SK-N-SH (cell line): ENCODE measurements at regions not wholly inside any gene's neighbourhood (a gene's known extent, or its start where the extent isn't known, plus 50 kb on each side); places are given as distances from the start of the nearest gene placed in this dataset.

Source experiments
- FOXM1 ChIP-seq: IDR thresholded peaks from 2 replicates; pipeline ENCODE4 v1.4.0; 2012; ENCODE audit warnings: low read depth, mild to moderate bottlenecking
- GABPA ChIP-seq: IDR thresholded peaks from 2 replicates; pipeline ENCODE4 v1.4.0; 2012; ENCODE audit warnings: low read depth, mild to moderate bottlenecking
- NFIC ChIP-seq: IDR thresholded peaks from 2 replicates; pipeline ENCODE4 v1.4.0; 2012; ENCODE audit warnings: borderline replicate concordance
- POLR2AphosphoS5 ChIP-seq: IDR thresholded peaks from 2 replicates; pipeline ENCODE4 v1.6.1; 2012; ENCODE audit warnings: low read depth, low read length
- RFX5 ChIP-seq: IDR thresholded peaks from 2 replicates; pipeline ENCODE4 v1.6.1; 2012; ENCODE audit warnings: mild to moderate bottlenecking, improper control_type of control experiment, low read length
- YY1 ChIP-seq: IDR thresholded peaks from 2 replicates; pipeline ENCODE4 v1.4.0; 2012; ENCODE audit warnings: low read depth, mild to moderate bottlenecking
- TF ChIP-seq, protein P1 (sequence below): IDR thresholded peaks from 2 replicates; pipeline ENCODE4 v1.6.1; 2012; ENCODE audit warnings: mild to moderate bottlenecking, low read depth, low read length, moderate library complexity
- TF ChIP-seq, protein P2 (sequence below): IDR thresholded peaks from 2 replicates; pipeline ENCODE4 v1.4.0; 2012; ENCODE audit warnings: low read depth, borderline replicate concordance
- TF ChIP-seq, protein P3 (sequence below): IDR thresholded peaks from 2 replicates; pipeline ENCODE4; 2012
- TF ChIP-seq, protein P4 (sequence below): fragments of 200-600 bp; sonication (generic); IDR thresholded peaks from 2 replicates; pipeline ENCODE4 v1.6.1; 2017; ENCODE audit warnings: antibody characterized with exemption, mild to moderate bottlenecking, moderate library complexity

DNA sequence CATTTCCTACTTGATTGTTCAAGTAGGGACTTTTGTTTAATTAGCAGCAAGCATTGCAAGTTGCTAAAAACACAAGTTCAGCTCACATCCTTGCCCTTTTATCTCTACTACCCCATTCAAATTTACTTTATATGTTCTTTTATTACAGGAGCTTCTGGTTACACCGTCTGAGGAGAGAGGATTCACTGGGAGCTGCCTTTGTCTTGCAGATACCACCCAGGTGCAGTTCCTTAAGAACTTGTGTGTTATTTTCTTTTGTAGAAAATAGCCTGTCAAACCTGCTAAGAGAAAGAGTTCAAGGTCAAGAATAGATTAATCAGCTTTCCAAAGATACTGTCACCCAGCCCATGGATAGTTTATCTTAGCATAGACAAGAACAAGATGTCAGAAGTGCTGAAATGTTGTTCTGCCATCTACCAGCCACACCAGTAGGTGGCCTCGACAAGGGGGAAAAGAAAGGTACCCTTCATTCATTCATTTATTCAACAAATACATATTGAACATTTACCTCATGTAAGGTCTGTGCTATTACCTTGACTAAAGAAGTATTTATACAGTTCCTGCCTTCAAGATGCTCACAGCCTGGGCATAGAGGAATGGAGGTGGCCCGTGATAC is 750.3 kb downstream of the MAT2B start:
- TF ChIP-seq GABPA (no peak), YY1 (no peak), RFX5 (no peak), FOXM1 (no peak), NFIC (no peak), POLR2AphosphoS5 (no peak)
- TF ChIP-seq, protein P1, sequence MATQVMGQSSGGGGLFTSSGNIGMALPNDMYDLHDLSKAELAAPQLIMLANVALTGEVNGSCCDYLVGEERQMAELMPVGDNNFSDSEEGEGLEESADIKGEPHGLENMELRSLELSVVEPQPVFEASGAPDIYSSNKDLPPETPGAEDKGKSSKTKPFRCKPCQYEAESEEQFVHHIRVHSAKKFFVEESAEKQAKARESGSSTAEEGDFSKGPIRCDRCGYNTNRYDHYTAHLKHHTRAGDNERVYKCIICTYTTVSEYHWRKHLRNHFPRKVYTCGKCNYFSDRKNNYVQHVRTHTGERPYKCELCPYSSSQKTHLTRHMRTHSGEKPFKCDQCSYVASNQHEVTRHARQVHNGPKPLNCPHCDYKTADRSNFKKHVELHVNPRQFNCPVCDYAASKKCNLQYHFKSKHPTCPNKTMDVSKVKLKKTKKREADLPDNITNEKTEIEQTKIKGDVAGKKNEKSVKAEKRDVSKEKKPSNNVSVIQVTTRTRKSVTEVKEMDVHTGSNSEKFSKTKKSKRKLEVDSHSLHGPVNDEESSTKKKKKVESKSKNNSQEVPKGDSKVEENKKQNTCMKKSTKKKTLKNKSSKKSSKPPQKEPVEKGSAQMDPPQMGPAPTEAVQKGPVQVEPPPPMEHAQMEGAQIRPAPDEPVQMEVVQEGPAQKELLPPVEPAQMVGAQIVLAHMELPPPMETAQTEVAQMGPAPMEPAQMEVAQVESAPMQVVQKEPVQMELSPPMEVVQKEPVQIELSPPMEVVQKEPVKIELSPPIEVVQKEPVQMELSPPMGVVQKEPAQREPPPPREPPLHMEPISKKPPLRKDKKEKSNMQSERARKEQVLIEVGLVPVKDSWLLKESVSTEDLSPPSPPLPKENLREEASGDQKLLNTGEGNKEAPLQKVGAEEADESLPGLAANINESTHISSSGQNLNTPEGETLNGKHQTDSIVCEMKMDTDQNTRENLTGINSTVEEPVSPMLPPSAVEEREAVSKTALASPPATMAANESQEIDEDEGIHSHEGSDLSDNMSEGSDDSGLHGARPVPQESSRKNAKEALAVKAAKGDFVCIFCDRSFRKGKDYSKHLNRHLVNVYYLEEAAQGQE, result no peak
- TF ChIP-seq, protein P2, sequence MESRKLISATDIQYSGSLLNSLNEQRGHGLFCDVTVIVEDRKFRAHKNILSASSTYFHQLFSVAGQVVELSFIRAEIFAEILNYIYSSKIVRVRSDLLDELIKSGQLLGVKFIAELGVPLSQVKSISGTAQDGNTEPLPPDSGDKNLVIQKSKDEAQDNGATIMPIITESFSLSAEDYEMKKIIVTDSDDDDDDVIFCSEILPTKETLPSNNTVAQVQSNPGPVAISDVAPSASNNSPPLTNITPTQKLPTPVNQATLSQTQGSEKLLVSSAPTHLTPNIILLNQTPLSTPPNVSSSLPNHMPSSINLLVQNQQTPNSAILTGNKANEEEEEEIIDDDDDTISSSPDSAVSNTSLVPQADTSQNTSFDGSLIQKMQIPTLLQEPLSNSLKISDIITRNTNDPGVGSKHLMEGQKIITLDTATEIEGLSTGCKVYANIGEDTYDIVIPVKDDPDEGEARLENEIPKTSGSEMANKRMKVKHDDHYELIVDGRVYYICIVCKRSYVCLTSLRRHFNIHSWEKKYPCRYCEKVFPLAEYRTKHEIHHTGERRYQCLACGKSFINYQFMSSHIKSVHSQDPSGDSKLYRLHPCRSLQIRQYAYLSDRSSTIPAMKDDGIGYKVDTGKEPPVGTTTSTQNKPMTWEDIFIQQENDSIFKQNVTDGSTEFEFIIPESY, result no peak
- TF ChIP-seq, protein P3, sequence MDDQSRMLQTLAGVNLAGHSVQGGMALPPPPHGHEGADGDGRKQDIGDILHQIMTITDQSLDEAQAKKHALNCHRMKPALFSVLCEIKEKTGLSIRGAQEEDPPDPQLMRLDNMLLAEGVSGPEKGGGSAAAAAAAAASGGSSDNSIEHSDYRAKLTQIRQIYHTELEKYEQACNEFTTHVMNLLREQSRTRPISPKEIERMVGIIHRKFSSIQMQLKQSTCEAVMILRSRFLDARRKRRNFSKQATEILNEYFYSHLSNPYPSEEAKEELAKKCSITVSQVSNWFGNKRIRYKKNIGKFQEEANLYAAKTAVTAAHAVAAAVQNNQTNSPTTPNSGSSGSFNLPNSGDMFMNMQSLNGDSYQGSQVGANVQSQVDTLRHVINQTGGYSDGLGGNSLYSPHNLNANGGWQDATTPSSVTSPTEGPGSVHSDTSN, result no peak
- TF ChIP-seq, protein P4, sequence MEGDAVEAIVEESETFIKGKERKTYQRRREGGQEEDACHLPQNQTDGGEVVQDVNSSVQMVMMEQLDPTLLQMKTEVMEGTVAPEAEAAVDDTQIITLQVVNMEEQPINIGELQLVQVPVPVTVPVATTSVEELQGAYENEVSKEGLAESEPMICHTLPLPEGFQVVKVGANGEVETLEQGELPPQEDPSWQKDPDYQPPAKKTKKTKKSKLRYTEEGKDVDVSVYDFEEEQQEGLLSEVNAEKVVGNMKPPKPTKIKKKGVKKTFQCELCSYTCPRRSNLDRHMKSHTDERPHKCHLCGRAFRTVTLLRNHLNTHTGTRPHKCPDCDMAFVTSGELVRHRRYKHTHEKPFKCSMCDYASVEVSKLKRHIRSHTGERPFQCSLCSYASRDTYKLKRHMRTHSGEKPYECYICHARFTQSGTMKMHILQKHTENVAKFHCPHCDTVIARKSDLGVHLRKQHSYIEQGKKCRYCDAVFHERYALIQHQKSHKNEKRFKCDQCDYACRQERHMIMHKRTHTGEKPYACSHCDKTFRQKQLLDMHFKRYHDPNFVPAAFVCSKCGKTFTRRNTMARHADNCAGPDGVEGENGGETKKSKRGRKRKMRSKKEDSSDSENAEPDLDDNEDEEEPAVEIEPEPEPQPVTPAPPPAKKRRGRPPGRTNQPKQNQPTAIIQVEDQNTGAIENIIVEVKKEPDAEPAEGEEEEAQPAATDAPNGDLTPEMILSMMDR, result no peak
